GM12878 (cell line): ENCODE measurements at regions not wholly inside any gene's neighbourhood (a gene's known extent, or its start where the extent isn't known, plus 50 kb on each side); places are given as distances from the start of the nearest gene placed in this dataset.

Experiments
- ATAC-seq: fragments of 200-7000 bp; cut with Tn5 transposase; 3 replicates; pipeline ENCODE4 v1.9.1; 2020; ENCODE audit warnings: mild to moderate bottlenecking, moderate library complexity
- BruUV-seq: library from RNA; stranded (reverse); fragments of 400-500 nt; replicated peaks from 2 replicates; lab custom pipeline; 2021; lab: Mats Ljungman, UMichigan
- CTCF ChIA-PET: fragments of 300-600 bp; sonication (Branson Sonifier 250); formaldehyde crosslinking; extraction: SDS; loops from one replicate; lab custom pipeline; 2021; ENCODE audit warnings: inconsistent platforms; lab: Yijun Ruan, JAX
- POLR2A ChIA-PET: fragments of 350-600 bp; formaldehyde crosslinking; extraction: SDS; loops from one replicate; lab custom pipeline; 2021; ENCODE audit warnings: inconsistent platforms; lab: Charles Lee
- RAD21 ChIA-PET: fragments of 300-600 bp; sonication (Branson Sonifier 250); formaldehyde crosslinking; loops from one replicate; lab custom pipeline; 2023; ENCODE audit warnings: antibody characterized with exemption; ENCODE audit not compliant: unreplicated experiment; lab: Charles Lee
- SMC1A ChIA-PET: fragments of 300-600 bp; sonication (Branson Sonifier 250); formaldehyde crosslinking; loops from one replicate; lab custom pipeline; 2023; ENCODE audit not compliant: unreplicated experiment, uncharacterized antibody; lab: Charles Lee
- DNase-seq: peaks from one replicate; pipeline ENCODE4 v3.0.0-alpha.2; 2011; ENCODE audit warnings: low read depth, low spot score
- FAIRE-seq: peaks from 3 replicates; lab custom pipeline; 2011; peaks lifted over from hg19 to GRCh38; lab: Jason Lieb, UNC
- H2AFZ ChIP-seq: 2 replicates; pipeline ENCODE4 v1.6.0; 2011; ENCODE audit warnings: low read depth, low read length, control low read depth; ENCODE audit not compliant: control insufficient read depth
- H3K27ac ChIP-seq: 2 replicates; pipeline ENCODE4 v1.5.1; 2011; ENCODE audit warnings: control low read depth; ENCODE audit not compliant: control insufficient read depth, insufficient read depth
- H3K27me3 ChIP-seq, 2 experiments: replicated peaks in 1 of 2; 2 replicates each; pipeline versions ENCODE4 v1.6.0 to v1.6.1; 2011; ENCODE audit warnings: low read length in 1 of 2; ENCODE audit not compliant: control insufficient read depth in 2 of 2, insufficient read depth in 2 of 2
- H3K36me3 ChIP-seq, 2 experiments: 2 replicates each; pipeline ENCODE4 v1.5.1; 2011; ENCODE audit warnings: low read length in 1 of 2; ENCODE audit not compliant: control insufficient read depth in 2 of 2, insufficient read depth in 2 of 2
- H3K4me1 ChIP-seq: 2 replicates; pipeline ENCODE4 v1.6.1; 2011; ENCODE audit warnings: mild to moderate bottlenecking, low read length, moderate library complexity, mixed read lengths; ENCODE audit not compliant: control insufficient read depth, insufficient read depth
- H3K4me2 ChIP-seq: 2 replicates; pipeline ENCODE4 v1.6.0; 2011; ENCODE audit warnings: control low read depth; ENCODE audit not compliant: control insufficient read depth, insufficient read depth
- H3K4me3 ChIP-seq: fragments of 200-600 bp; sonication (generic); 2 replicates; pipeline ENCODE4 v1.5.1; 2016
- H3K79me2 ChIP-seq: 2 replicates; pipeline ENCODE4 v1.6.0; 2011; ENCODE audit warnings: low read length; ENCODE audit not compliant: control insufficient read depth, insufficient read depth
- H3K9ac ChIP-seq: 2 replicates; pipeline ENCODE4 v1.8.0; 2011; ENCODE audit warnings: low read length, control low read depth, mixed read lengths; ENCODE audit not compliant: control insufficient read depth, insufficient read depth
- H3K9me3 ChIP-seq: replicated peaks from 3 replicates; pipeline ENCODE4 v1.5.1; 2011; ENCODE audit warnings: mild to moderate bottlenecking, low read length; ENCODE audit not compliant: control insufficient read depth, insufficient read depth
- H4K20me1 ChIP-seq: 2 replicates; pipeline ENCODE4 v1.6.0; 2011; ENCODE audit not compliant: control insufficient read depth, insufficient read depth
- BHLHE40 ChIP-seq, 2 experiments: fragments of 450-650 bp in 1 of 2; IDR thresholded peaks; 2 replicates each; pipeline ENCODE4 v1.6.1; 2011 to 2017; ENCODE audit warnings: low read depth in 2 of 2, borderline replicate concordance in 1 of 2, improper control_type of control experiment in 1 of 2, low read length in 1 of 2, mild to moderate bottlenecking in 1 of 2
- CREM ChIP-seq: IDR thresholded peaks from 2 replicates; pipeline ENCODE4 v1.6.1; 2014; ENCODE audit warnings: antibody characterized with exemption, low read depth
- ETV6 ChIP-seq, 2 experiments: fragments of 450-650 bp in 1 of 2; IDR thresholded peaks in 1 of 2; conservative IDR thresholded peaks in 1 of 2; 2 replicates each; pipeline ENCODE4 v1.6.1; 2014; ENCODE audit warnings: antibody characterized with exemption in 1 of 2, borderline replicate concordance in 1 of 2, low read depth in 1 of 2, mild to moderate bottlenecking in 1 of 2, moderate library complexity in 1 of 2
- RAD21 ChIP-seq: IDR thresholded peaks from 2 replicates; pipeline ENCODE4 v1.6.1; 2011; ENCODE audit warnings: mild to moderate bottlenecking, low read depth, low read length, moderate library complexity; ENCODE audit not compliant: insufficient read depth
- SP1 ChIP-seq: IDR thresholded peaks from one replicate; pipeline ENCODE4 v1.6.1; 2011; ENCODE audit warnings: low read depth, low read length
- SREBF2 ChIP-seq: IDR thresholded peaks from 2 replicates; pipeline ENCODE4 v1.6.1; 2012; ENCODE audit warnings: mild to moderate bottlenecking, low read length
- WGBS: methylation state at CpG from one replicate; pipeline ENCODE4 v1.1.6; 2016; ENCODE audit warnings: low lambda C conversion rate; ENCODE audit not compliant: insufficient replicate concordance, insufficient coverage; ENCODE audit errors: missing lambda C conversion rate; 5-methylcytosine and 5-hydroxymethylcytosine counted together
- in situ Hi-C: fragments of 300-500 bp; cut with MboI; formaldehyde crosslinking; loops from 9 replicates; pipeline ENCODE4 v1.14.3; 2018; ENCODE audit warnings: mixed read lengths
- intact Hi-C: fragments of 100-400 bp; cut with micrococcal nuclease; formaldehyde crosslinking; loops from one replicate; pipeline ENCODE4 v1.14.2; 2022; ENCODE audit not compliant: unreplicated experiment
- TF ChIP-seq, protein P1 (sequence below): fragments of 450-650 bp; IDR thresholded peaks from 2 replicates; pipeline ENCODE4 v1.6.1; 2017; ENCODE audit warnings: mild to moderate bottlenecking, moderate library complexity
- TF ChIP-seq, protein P2 (sequence below): fragments of 150-350 bp; IDR thresholded peaks from 2 replicates; pipeline ENCODE4 v1.6.1; 2014; ENCODE audit warnings: mild to moderate bottlenecking, low read depth, low read length

DNA sequence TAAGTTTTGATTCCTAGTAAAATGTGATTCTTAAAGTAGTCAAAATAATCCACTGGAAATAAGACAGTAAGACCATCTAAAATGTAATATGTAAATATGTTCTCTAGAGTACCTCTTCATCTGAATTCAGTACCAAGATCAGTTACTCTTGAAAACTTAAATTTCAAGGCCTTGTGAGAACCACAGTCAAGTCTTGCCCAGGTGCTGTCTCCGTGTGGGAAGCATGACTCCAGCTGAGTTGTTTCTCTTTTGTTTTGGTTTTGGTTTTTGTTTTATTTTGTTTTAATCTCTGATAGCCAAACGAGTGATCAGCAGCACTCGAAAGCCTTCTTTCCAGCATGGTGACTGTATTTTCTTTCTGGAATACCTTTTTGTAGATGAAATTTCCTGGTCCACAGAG is 907.0 kb downstream of the KCNJ18 start:
- CTCF ChIA-PET, result no interaction called here
- no peak overlapping the region for H2AFZ ChIP-seq
- SMC1A ChIA-PET, result no interaction called here
- in situ Hi-C loops, result loop anchor here (25.0 kb wide), 1 partner anchor 937 kb away; no protein-coding TSS in a partner anchor
- no peaks in the 10 kb centered on the region for H4K20me1 ChIP-seq
- no peak overlapping the region for H3K27ac ChIP-seq
- no TSS peak for BruUV-seq
- H3K4me1 ChIP-seq, result no peaks in the 10 kb centered on the region
- no peaks in the 10 kb centered on the region for H3K79me2 ChIP-seq
- 0% methylated on average over 3 of the region's 3 CpGs for WGBS
- POLR2A ChIA-PET, result no interaction called here
- H3K27me3 ChIP-seq, result no peaks in the 10 kb centered on the region
- no peak for DNase-seq
- H3K4me3 ChIP-seq, result no peak overlapping the region
- H3K9ac ChIP-seq, result no peak overlapping the region
- H3K9me3 ChIP-seq, result no peaks in the 10 kb centered on the region
- H3K4me2 ChIP-seq, result no peak overlapping the region
- no peak for TF ChIP-seq RAD21
- TF ChIP-seq, protein P1, sequence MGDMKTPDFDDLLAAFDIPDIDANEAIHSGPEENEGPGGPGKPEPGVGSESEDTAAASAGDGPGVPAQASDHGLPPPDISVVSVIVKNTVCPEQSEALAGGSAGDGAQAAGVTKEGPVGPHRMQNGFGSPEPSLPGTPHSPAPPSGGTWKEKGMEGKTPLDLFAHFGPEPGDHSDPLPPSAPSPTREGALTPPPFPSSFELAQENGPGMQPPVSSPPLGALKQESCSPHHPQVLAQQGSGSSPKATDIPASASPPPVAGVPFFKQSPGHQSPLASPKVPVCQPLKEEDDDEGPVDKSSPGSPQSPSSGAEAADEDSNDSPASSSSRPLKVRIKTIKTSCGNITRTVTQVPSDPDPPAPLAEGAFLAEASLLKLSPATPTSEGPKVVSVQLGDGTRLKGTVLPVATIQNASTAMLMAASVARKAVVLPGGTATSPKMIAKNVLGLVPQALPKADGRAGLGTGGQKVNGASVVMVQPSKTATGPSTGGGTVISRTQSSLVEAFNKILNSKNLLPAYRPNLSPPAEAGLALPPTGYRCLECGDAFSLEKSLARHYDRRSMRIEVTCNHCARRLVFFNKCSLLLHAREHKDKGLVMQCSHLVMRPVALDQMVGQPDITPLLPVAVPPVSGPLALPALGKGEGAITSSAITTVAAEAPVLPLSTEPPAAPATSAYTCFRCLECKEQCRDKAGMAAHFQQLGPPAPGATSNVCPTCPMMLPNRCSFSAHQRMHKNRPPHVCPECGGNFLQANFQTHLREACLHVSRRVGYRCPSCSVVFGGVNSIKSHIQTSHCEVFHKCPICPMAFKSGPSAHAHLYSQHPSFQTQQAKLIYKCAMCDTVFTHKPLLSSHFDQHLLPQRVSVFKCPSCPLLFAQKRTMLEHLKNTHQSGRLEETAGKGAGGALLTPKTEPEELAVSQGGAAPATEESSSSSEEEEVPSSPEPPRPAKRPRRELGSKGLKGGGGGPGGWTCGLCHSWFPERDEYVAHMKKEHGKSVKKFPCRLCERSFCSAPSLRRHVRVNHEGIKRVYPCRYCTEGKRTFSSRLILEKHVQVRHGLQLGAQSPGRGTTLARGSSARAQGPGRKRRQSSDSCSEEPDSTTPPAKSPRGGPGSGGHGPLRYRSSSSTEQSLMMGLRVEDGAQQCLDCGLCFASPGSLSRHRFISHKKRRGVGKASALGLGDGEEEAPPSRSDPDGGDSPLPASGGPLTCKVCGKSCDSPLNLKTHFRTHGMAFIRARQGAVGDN, result no peak
- TF ChIP-seq, protein P2, sequence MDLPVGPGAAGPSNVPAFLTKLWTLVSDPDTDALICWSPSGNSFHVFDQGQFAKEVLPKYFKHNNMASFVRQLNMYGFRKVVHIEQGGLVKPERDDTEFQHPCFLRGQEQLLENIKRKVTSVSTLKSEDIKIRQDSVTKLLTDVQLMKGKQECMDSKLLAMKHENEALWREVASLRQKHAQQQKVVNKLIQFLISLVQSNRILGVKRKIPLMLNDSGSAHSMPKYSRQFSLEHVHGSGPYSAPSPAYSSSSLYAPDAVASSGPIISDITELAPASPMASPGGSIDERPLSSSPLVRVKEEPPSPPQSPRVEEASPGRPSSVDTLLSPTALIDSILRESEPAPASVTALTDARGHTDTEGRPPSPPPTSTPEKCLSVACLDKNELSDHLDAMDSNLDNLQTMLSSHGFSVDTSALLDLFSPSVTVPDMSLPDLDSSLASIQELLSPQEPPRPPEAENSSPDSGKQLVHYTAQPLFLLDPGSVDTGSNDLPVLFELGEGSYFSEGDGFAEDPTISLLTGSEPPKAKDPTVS, result no peak
- TF ChIP-seq BHLHE40 (IDR thresholded peaks at IDR 0.05; ENCODE audit: borderline replicate concordance in 1 of 2, low read depth in 2 of 2, low read length in 1 of 2), result no peak
- TF ChIP-seq SP1, result no peak
- TF ChIP-seq ETV6 (conservative IDR thresholded peaks at IDR 0.05 in 1 of 2, IDR thresholded peaks at IDR 0.05 in 1 of 2; ENCODE audit: borderline replicate concordance in 1 of 2, low read depth in 1 of 2), result no peak
- no peak for TF ChIP-seq SREBF2
- no peak for TF ChIP-seq CREM
- RAD21 ChIA-PET, result no interaction called here
- ATAC-seq, result no peak
- FAIRE-seq, result no peak
- no peaks in the 10 kb centered on the region for H3K36me3 ChIP-seq
- intact Hi-C loops, result no loop called here
